Erythroblast (primary cell): ENCODE measurements at regions not wholly inside any gene's neighbourhood (a gene's known extent, or its start where the extent isn't known, plus 50 kb on each side); places are given as distances from the start of the nearest gene placed in this dataset.

Experiments used
- GATA1 ChIP-seq: IDR thresholded peaks from 2 replicates; pipeline ENCODE4 v1.6.1; 2011; ENCODE audit warnings: low read depth, mild to moderate bottlenecking, control low read depth, low read length, moderate library complexity
- POLR2A ChIP-seq: IDR thresholded peaks from 2 replicates; pipeline ENCODE4 v1.6.1; 2011; ENCODE audit warnings: mild to moderate bottlenecking, low read length

GRCh38 chr13:106963151-106963550 is 395.2 kb upstream of the ARGLU1 start:
- TF ChIP-seq POLR2A (no peak), GATA1 (no peak)
